Sigmoid colon (tissue), 4 donors: ENCODE measurements at regions not wholly inside any gene's neighbourhood (a gene's known extent, or its start where the extent isn't known, plus 50 kb on each side); places are given as distances from the start of the nearest gene placed in this dataset.

Source experiments
- CTCF ChIP-seq, 4 experiments: fragments of 450-650 bp in 3 of 4; fragments of 200-600 bp in 1 of 4; IDR thresholded peaks; one replicate each; pipeline ENCODE4 v1.5.1; 2016 to 2019; ENCODE audit warnings: antibody characterized with exemption in 4 of 4, mild to moderate bottlenecking in 3 of 4, moderate library complexity in 2 of 4
- POLR2AphosphoS5 ChIP-seq, 4 donors: sonication (generic); formaldehyde crosslinking; IDR thresholded peaks; one replicate each; pipeline ENCODE4 v1.6.1; 2017; ENCODE audit warnings: antibody characterized with exemption in 4 of 4

DNA sequence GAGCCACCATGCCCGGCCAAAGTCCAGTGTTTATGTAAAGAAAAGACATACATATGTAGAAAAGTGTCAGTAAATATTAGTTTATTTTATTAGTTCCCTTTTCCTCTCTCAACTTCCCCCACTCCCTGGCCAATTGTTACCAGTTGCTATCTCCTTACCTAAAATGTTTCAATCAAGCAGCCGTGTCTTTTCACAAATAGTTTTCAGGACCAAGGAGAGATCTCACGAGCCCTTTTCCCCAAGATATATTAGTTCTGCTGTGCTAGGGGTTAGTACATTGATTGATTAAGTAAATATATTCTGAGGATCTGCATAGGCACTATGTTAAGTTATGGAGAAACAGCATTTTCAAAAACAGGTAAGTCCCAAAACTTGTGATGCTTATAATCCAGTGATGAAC lies 87.4 kb downstream of the ZIC4 start:
- TF ChIP-seq CTCF (IDR thresholded peaks at IDR 0.05) (no peak), POLR2AphosphoS5 (IDR thresholded peaks at IDR 0.05) (no peak)
